Middle frontal gyrus (tissue), 1 donor: ENCODE measurements at regions not wholly inside any gene's neighbourhood (a gene's known extent, or its start where the extent isn't known, plus 50 kb on each side); places are given as distances from the start of the nearest gene placed in this dataset.

Experiments used
- DNase-seq: peaks from one replicate; pipeline ENCODE4 v3.0.0-alpha.2; 2015; ENCODE audit warnings: low spot score; ENCODE audit errors: extremely low spot score

GRCh38 chr13:59587971-59588716 lies 575.6 kb downstream of the DIAPH3 start:
- DNase-seq, result no peak

GRCh38 chr13:59588717-59589067 lies 575.0 kb downstream of the DIAPH3 start:
- DNase-seq, result no peak

GRCh38 chr13:59601993-59602392 lies 561.7 kb downstream of the DIAPH3 start:
- no peak for DNase-seq

GRCh38 chr13:59603646-59604045 lies 560.1 kb downstream of the DIAPH3 start:
- no peak for DNase-seq

GRCh38 chr13:59607172-59607571 lies 556.6 kb downstream of the DIAPH3 start:
- DNase-seq, result no peak

GRCh38 chr13:59607780-59608233 lies 555.9 kb downstream of the DIAPH3 start:
- no peak for DNase-seq

GRCh38 chr13:59609421-59609820 lies 554.3 kb downstream of the DIAPH3 start:
- DNase-seq, result no peak
